ENCODE measurements at regions not wholly inside any gene's neighbourhood (a gene's known extent, or its start where the extent isn't known, plus 50 kb on each side); places are given as distances from the start of the nearest gene placed in this dataset.

DNA sequence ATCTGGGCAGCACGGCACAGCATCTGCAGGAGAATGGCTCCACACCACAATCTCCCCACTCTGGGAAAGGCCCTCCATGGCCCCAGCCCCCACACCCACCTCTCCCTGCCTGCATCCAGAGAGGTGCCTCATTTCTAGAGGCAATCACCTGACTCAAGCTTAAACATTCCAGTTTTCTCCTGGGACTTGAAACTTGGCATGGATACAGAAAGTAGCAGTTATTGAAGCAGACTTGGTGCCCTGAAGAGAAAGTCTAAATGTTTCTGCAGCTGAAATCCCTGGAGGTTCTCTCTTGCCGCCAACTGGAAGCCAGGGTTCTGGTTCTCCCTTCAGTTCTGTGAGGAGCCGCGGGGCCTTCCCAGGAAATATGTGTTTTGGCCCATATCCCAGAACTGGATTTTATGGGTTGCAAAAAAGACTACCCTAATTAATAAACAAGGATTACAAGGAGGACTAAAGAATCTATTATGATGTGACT lies 122.8 kb downstream of the SKIDA1 start:
- H3K4me3 ChIP-seq = no peak overlapping the region
- no peak for DNase-seq (ENCODE audit: low spot score)
- H3K9me3 ChIP-seq = no peaks in the 10 kb centered on the region
- H3K36me3 ChIP-seq = no peaks in the 10 kb centered on the region
- H3K27me3 ChIP-seq (replicated peaks; ENCODE audit: insufficient read depth) = no peaks in the 10 kb centered on the region
- TF ChIP-seq, protein P1, sequence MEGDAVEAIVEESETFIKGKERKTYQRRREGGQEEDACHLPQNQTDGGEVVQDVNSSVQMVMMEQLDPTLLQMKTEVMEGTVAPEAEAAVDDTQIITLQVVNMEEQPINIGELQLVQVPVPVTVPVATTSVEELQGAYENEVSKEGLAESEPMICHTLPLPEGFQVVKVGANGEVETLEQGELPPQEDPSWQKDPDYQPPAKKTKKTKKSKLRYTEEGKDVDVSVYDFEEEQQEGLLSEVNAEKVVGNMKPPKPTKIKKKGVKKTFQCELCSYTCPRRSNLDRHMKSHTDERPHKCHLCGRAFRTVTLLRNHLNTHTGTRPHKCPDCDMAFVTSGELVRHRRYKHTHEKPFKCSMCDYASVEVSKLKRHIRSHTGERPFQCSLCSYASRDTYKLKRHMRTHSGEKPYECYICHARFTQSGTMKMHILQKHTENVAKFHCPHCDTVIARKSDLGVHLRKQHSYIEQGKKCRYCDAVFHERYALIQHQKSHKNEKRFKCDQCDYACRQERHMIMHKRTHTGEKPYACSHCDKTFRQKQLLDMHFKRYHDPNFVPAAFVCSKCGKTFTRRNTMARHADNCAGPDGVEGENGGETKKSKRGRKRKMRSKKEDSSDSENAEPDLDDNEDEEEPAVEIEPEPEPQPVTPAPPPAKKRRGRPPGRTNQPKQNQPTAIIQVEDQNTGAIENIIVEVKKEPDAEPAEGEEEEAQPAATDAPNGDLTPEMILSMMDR (IDR thresholded peaks at IDR 0.05) = no peak
- TF ChIP-seq POLR2AphosphoS5 (IDR thresholded peaks at IDR 0.05) = no peak
- TF ChIP-seq POLR2A (IDR thresholded peaks at IDR 0.05) = no peak
- intact Hi-C loops (cut with DNase I) = no loop called here
- no peak overlapping the region for H3K27ac ChIP-seq
- 37% methylated on average over 4 of the region's 4 CpGs for WGBS
- H3K4me1 ChIP-seq (replicated peaks) = no peaks in the 10 kb centered on the region

DNA sequence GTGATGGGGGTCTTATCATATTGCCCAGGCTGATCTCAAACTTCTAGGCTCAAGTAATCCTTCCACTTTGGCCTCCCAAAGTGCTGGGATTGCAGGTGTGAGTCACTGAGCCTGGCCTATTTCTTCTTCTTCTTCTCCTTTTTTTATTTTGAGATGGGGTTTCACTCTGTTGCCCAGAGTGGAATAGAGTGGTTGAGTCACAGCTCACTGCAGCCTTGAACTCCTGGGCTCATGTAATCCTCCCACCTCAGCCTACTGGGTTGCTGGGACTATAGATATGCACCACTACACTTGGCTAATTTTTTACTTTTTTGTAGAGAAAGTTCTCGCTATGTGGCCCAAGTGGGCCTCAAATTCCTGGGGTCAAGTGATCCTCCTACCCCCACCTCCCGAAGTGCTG lies 124.3 kb downstream of the SKIDA1 start:
- H3K4me1 ChIP-seq (replicated peaks) = no peaks in the 10 kb centered on the region
- DNase-seq (ENCODE audit: low spot score) = no peak
- H3K36me3 ChIP-seq = no peaks in the 10 kb centered on the region
- H3K4me3 ChIP-seq = no peak overlapping the region
- H3K27ac ChIP-seq = no peak overlapping the region
- H3K9me3 ChIP-seq = no peaks in the 10 kb centered on the region
- no peaks in the 10 kb centered on the region for H3K27me3 ChIP-seq (replicated peaks; ENCODE audit: insufficient read depth)
- intact Hi-C loops (cut with DNase I) = no loop called here
- WGBS = 94% methylated on average over 2 of the region's 2 CpGs
- no peak for TF ChIP-seq POLR2AphosphoS5 (IDR thresholded peaks at IDR 0.05)
- TF ChIP-seq, protein P1 (IDR thresholded peaks at IDR 0.05) = no peak
- TF ChIP-seq POLR2A (IDR thresholded peaks at IDR 0.05) = no peak

DNA sequence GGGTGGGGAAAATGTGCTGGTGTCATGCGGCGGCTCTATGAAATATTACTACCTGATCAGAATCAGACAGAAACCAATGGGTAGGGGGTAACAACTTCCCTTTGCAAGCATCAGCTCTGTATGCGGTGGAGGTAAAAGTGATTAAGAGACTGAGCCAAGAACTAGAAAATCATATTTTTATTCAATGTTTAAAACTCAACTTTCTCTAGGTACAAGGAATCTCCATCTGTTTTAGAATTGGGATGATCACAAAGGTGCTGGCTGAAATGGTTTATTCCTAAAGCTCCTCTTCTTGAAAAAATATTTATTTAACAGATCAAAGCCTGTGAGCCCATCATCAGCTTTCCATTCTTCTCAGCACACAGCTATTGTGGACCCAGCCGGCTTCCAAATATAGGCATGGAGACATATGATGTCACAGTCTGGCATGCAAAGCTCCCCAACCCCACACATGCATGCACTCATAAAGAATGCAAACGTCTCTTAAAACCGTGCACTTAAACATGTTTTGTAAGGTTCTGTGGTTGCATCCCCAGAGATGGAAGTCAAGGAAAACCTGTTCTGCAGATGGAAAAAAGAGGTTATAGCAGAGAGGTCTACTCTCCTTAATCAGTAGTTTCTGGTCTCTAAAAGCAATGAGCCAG lies 126.0 kb downstream of the SKIDA1 start:
- WGBS = 16% methylated on average over 6 of the region's 6 CpGs
- TF ChIP-seq, protein P1 (IDR thresholded peaks at IDR 0.05) = no peak
- no peaks in the 10 kb centered on the region for H3K27me3 ChIP-seq (replicated peaks; ENCODE audit: insufficient read depth)
- no peak overlapping the region for H3K4me3 ChIP-seq
- no peaks in the 10 kb centered on the region for H3K9me3 ChIP-seq
- intact Hi-C loops (cut with DNase I) = no loop called here
- no peak overlapping the region for H3K27ac ChIP-seq
- no peaks in the 10 kb centered on the region for H3K36me3 ChIP-seq
- H3K4me1 ChIP-seq (replicated peaks) = no peaks in the 10 kb centered on the region
- peak; percentile 14 for DNase-seq (ENCODE audit: low spot score)

DNA sequence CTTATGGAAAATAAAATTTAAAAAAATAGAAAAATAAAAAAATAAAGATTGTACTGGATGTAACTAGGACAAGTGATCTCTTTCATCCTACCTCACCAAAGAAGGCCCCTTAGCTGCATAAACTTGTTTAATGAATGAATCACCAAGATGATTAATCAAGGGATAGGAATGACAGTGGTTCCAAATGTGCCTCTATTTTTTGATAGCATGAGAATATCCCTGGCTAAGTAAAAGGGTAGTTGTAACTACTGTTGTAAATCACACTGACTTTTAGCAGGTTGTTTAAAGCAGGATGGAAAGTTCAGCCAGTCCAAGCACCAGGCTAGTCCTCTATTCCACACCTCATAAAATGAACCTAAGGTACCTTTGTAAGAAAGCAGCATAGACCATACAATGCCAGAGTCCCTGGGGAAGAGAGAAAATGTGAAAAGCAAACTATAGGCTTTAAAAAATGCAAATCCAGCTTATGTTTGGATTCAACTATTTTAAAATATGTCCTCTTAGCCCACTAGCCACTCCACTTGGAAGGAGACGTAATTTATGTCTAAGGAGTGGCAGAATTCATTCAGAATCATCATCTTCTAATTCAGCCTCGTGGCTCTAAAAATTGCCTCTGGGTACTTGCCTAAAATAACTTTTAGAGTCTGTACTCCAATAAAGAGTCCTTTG lies 126.8 kb downstream of the SKIDA1 start:
- peak; percentile 69 for TF ChIP-seq POLR2AphosphoS5 (IDR thresholded peaks at IDR 0.05)
- TF ChIP-seq POLR2A (IDR thresholded peaks at IDR 0.05) = no peak
- 11% methylated on average over 2 of the region's 2 CpGs for WGBS
- H3K9me3 ChIP-seq = no peaks in the 10 kb centered on the region

DNA sequence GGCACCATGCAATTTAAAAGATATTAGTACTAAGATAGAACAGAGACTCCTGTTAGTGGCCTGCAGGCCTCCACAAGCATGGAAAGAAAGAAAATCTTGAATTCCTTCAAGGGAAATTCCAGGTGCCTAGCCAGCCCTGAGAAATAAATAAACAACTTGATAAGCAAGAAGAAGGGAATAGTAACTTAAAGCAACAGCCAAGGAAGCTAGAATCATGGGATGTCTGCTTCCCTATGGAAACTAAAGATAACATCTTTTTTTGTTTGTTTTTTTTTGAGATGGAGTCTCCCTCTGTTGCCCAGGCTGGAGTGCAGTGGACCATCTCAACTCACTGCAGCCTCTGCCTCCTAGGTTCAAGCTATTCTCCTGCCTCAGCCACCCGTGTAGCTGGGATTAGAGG lies 128.6 kb downstream of the SKIDA1 start:
- 63% methylated on average over 1 of the region's 1 CpG for WGBS
- intact Hi-C loops (cut with DNase I) = no loop called here
- H3K4me1 ChIP-seq (replicated peaks) = no peaks in the 10 kb centered on the region
- H3K27me3 ChIP-seq (replicated peaks; ENCODE audit: insufficient read depth) = no peaks in the 10 kb centered on the region
- no peak overlapping the region for H3K27ac ChIP-seq
- no peaks in the 10 kb centered on the region for H3K36me3 ChIP-seq
- no peak for DNase-seq (ENCODE audit: low spot score)
- TF ChIP-seq, protein P1 (IDR thresholded peaks at IDR 0.05) = no peak
- no peak for TF ChIP-seq POLR2A (IDR thresholded peaks at IDR 0.05)
- no peaks in the 10 kb centered on the region for H3K9me3 ChIP-seq
- no peak overlapping the region for H3K4me3 ChIP-seq

More for the DNA sequence above, 126.8 kb downstream of the SKIDA1 start:
- Histone ChIP-seq H3K27ac (no peak overlapping the region), H3K36me3 (no peaks in the 10 kb centered on the region), H3K4me1 (replicated peaks) (no peaks in the 10 kb centered on the region), H3K4me3 (no peak overlapping the region), H3K27me3 (replicated peaks; ENCODE audit: insufficient read depth) (no peaks in the 10 kb centered on the region)
- no peak for DNase-seq (ENCODE audit: low spot score)
- intact Hi-C loops (cut with DNase I) = no loop called here
